HG02571 (cell line): ENCODE measurements at regions not wholly inside any gene's neighbourhood (a gene's known extent, or its start where the extent isn't known, plus 50 kb on each side); places are given as distances from the start of the nearest gene placed in this dataset.
"Not testable (repeated sequence)": the region's sequence is repeated elsewhere in the genome, so short reads cannot be mapped to it uniquely, and the experiment has no call there.

ENCODE experiments used
- ATAC-seq: cut with Tn5 transposase; IDR thresholded peaks from one replicate; pipeline ENCODE4 v1.9.1; 2021; ENCODE audit warnings: mild to moderate bottlenecking, moderate library complexity; ENCODE audit not compliant: unreplicated experiment

DNA sequence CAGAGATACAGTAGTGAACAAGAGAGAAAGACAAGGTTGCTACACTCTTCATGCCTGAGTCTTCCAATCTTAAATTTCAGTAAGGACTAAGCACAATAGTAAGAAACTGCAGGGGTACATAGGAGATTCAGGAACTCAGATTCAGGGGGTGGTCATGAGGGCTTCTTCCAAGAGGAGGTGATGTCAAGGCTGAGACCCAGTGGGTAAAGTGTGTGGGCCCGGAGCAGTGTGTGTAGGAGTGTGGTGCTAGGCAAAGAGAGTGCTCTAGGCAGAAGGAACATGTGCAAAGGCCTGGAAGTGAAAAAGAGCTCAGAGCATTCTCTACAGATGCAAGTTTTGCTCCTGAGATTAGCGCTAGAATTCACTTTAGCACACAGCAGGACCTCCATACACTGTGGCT, 102.9 kb upstream of the SPATA12 start:
- no peak for ATAC-seq

DNA sequence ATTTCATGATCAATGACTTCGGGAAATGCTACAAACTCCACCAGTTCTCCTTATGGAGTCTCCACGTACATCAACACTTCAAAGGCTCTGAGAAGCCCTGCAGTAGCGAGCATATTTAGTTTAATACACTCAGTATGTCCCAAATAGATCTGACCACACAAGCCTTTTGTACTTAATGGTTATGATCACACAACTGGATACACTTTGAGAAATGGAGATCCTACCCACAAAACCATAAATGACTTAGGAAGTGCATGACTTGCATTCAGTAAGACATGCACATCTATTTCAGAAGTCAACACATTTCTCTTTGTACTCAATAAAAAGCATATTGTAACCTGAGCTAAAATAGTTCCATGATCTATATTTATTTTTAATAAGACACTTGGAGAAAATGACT, 103.6 kb upstream of the SPATA12 start:
- ATAC-seq = no peak

DNA sequence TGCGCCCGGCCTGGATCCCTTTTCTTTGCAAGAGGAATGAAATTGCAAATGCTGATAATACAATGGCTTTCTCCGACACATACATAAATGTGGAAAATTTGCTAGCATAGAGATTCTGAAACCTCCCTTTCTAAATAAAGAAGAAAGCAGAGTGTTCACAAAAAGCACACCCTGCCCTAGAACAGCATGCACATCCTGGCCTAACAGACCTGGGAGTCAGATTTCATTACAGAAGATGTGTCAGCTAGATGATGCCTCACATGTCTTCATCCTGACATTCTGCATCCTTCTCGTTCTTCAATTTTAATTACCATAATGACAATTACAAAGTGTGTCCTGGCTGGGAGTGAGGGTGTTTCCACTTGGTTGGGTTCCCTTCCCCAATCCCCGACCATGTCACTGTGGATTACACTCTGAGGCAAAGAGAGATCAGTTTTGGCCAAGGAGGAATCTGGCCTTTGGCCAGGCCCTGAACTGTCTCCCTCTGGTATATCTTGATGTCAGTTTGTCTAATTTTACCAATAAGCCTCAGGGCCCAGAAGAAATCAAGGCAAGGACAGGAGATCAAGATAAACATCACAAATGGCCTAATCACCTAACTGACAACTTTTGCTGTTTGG, 104.9 kb upstream of the SPATA12 start:
- no peak for ATAC-seq

DNA sequence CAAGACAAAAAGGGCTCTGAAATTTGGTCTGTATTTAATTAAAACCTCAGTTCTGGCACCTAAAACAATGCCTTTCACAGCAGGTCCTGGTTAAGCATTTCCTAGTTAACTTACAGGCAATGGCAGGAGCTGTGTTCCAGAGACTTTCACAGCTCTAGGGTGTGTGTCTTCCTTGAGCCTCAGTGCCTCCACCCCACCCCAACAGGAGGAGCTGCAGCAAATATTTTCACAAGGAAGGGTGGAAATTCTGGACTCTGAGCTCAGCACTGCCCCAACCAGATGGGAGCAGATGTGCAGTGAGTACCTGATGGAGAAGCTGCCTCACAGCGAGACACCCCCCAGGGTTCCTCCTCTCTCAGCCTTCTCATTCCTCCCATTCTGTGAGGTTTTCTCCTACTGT, 106.3 kb upstream of the SPATA12 start:
- ATAC-seq = no peak

DNA sequence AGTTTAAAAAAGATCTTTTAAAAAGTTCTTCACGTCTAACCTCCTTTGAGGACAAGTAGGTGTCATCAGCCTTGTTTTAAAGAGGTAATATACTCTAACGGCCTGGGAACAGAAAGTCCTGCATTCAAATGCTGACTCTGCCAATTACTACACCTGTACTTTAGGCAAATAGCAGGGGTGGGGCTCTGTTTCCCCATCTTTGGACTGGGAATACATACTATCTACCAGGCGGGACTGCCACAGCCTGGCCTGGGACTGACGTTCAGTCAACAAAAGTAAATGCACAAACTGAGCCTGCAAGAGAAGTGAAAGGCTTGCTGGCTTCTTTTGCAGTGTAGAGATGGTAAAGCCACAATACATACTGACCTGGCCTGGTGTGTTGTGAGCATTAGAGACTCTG, 107.6 kb upstream of the SPATA12 start:
- no peak for ATAC-seq

DNA sequence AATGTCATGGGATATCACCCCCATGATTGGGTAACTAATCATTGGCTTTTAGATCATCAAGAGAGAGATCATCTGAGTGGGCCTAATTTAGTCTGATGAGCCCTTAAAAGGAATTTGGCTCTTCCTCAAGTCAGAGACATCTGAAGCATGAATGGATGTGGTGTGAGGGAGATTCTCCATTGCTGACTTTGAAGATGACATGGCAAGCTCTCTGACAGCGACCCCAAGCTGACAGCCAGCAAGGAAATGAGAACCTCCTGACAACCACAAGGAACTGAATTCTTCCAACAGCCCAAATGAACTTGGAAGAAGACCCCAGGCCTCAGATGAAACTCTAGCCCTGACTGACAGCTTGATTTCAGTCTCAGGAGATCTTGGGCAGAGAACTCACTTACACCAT, 108.4 kb upstream of the SPATA12 start:
- no peak for ATAC-seq

DNA sequence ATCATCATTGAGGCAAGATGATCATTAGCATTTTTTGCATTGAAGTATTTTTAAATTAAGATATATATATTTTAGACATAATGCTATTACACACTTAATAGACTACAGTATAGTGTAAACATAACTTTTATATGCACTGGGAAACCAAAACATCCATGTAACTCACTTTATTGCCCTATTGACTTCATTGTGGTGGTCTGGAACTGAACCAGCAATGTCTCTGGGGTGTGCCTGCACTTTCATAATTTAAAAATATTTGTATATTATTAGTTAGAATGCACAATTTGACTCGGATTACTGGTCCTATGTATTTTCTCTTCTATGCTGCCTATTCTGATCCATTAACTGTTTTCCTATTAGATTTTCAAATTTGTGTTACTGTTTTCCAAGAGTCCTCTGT, 109.1 kb upstream of the SPATA12 start:
- ATAC-seq = no peak

DNA sequence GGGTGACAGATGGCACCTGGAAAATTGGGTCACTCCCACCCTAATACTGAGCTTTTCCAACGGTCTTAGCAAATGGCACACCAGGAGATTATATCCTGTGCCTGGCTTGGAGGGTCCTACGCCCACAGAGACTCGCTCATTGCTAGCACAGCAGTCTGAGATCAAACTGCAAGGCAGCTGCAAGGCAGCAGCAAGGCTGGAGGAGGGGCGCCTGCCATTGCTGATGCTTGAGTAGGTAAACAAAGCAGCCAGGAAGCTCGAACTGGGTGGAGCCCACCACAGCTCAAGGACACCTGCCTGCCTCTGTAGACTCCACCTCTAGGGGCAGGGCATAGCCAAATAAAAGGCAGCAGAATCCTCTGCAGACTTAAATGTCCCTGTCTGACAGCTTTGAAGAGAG, 115.1 kb upstream of the SPATA12 start:
- ATAC-seq = not testable (repeated sequence)

DNA sequence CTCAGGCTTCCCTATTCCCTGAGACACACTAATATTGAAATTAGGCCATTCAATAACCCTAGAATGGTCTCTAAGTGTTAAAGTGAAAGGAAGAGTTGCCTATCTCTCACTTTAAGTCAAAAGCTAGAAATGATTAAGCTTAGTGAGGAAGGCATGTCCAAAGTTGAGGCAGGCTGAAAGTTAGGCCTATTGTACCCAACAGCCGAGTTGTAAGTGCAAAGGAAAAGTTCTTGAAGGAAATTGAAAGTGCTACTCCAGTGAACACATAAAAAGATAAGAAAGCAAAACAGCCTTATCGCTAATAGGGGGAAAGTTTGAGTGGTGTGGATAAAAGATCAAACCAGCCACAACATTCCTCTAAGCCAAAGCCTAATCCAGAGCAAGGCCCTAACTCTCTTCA, 117.9 kb upstream of the SPATA12 start:
- no peak for ATAC-seq

DNA sequence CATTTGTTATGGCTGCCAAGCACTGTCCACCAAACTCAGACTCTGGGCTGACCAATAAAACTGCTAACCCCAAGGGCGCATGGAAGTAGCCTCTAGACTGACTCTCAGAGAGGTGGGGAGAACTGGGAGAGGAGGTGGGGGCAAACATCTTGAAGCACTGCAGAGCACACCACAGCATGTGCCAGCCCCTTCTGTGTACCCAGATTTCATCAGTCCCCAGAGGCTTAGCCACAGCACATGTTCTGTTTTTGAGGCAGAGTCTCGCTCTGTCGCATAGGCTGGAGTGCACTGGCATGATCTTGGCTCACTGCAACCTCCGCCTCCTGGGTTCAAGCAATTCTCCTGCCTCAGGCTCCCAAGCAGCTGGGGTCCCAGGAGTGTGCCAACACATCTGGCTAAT, 119.5 kb upstream of the SPATA12 start:
- no peak for ATAC-seq

DNA sequence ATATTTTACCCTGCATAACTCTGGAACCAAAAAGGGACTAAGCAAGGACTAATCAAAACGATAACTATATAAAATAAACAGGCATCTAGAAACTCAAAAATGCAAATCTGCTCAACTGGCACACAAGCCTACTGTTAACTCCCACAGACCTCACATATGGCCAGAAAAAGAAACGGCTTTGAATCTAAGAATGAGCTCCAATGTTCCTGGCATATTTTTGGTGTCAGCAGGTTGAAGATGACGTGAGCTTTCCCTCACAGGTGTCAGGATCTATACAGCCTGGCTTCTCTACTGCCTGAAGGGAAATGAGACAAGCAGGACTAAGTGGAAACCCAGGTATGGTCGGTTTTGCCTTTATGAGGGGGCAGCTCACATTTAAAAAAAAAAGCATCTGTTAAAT, 120.1 kb upstream of the SPATA12 start:
- ATAC-seq = no peak

DNA sequence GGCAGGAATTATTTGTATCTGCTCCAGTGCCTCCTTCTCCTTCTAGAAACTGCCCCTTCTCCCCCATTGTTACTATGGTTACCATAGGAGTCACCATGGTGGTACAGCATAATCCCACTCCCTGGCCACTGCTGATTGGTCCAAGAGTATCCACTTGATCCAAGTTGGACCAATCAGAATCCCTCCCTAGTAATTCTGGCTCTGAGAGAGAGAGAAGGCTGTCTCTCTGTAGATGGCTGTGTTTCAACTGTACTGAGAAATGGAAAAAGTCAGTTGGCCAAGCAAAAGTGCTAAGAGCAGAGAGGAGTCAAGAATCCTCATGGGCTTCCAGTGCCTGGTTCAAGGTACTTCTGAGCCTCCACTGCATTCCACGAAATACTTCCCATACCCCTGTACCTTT, 120.6 kb upstream of the SPATA12 start:
- no peak for ATAC-seq

DNA sequence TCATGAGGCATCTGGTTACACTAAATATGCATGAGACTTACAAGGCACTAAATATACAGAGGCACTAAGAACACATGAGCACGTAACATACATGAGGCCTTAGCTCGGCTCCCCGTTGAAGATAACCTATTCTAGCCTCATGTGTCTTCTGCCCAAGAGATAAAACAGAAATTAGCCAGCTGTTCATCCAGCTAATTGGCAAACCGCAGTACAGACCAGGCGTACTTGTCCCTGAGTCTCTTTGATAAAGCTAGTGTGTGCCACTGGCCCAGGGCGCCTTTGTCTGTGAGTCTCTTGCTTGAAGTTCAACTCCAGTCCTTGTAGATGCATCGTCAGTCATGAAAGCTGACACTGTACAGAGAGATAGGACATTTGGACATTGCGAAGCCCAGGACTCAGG, 121.9 kb upstream of the SPATA12 start:
- no peak for ATAC-seq

DNA sequence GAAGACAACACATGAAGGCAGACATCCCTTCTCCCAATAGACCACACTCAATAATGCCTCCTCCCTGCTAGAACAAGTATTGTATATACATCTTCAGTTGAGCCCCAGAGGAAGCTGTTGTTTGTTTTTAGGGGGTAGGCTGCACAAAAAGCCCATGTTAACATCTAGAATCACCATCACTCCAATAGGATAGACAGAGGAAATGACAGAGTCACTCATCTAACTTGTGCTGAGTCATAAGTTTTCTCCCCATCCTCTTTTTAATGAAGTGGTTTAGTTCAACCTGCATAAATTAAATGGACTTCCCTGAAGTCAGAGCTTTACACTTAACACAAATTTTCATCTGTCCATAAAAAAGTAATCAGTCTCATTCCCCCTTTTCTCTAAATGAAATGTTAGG, 122.9 kb upstream of the SPATA12 start:
- ATAC-seq = no peak

DNA sequence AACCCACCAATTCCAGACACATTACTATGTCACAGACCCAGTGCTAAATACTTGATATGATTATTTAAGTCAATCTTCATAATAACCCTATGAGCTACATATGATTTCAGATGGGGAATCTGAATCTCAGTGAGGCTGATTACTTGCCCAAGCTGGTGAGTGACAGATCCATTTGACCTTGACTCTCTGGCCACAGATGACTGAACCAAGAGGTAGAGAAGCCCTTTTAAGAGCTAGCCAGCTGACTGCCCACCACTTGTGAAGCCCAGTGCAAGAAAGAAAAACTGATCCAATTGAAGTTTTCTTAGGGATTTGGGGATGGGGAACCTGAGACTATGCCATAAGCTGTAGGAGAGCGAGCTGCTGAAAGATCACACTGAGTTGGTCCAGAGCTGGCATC, 124.7 kb upstream of the SPATA12 start:
- ATAC-seq = no peak

DNA sequence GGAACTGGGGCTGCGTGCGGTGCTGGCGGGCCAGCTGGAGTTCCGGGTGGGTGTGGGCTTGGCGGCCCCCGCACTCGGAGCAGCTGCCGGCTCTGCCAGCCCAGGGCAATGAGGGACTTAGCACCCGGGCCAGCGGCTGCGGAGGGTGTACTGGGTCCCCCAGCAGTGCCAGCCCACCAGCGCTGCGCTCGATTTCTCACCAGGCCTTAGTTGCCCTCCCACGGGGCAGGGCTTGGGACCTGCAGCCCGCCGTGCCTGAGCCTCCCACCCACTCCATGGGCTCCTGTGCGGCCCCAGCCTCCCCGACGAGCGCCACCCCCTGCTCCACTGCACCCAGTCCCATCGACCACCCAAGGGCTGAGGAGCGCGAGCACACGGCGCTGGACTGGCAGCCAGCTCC, 126.0 kb upstream of the SPATA12 start:
- ATAC-seq = not testable (repeated sequence)

DNA sequence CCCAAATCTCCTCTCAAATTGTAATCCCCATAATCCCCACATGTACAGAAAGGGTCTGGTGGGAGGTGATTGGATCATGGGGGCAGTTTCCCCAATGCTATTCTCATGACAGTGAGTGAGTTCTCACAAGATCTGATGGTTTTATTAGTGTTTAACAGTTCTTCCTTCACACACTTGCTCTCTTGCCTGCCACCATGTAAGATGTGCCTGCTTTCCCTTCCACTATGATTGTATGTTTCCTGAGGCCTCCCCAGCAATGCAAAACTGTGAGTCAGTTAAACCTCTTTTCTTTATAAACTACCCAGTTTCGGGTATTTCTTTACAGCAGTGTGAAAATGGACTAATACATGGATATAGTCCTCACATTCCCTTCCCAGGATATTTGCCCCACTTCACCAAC, 126.7 kb upstream of the SPATA12 start:
- ATAC-seq = no peak

DNA sequence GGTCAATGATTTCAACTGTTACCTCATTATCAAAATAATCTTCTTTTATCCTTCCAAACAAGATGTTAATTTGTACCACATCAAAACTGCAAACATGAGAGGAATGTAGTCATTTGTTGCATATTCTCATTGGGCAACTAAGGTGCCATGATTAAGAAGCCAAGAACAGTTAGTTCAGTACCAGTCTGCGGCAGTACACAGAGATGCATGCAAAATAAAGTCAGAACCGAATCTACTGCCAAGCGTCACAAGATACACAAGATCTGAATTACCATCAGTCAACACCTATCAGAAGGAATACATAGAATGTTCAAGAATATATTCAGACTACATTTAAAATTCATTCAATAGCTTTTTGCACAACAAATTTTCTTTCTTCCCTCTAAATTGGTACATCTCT, 127.6 kb upstream of the SPATA12 start:
- no peak for ATAC-seq

DNA sequence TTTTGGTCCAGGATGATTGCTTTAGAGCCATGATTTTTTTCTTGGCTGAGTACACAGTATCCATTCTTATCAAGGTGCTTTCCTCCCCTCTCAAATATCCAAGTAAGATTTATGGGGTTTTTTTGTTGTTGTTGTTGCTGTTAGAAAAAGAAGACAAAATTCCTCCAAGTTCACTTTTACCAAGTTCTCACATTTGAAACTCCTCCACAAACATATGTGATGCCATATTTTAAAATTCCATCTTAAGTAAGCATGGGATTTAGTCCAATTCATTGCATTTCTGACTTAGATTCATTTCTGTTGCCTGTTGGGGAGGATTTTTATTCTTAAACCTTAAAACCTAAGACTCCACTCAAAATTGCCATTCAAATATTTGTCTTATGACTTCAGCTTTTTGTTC, 128.6 kb upstream of the SPATA12 start:
- ATAC-seq = no peak

DNA sequence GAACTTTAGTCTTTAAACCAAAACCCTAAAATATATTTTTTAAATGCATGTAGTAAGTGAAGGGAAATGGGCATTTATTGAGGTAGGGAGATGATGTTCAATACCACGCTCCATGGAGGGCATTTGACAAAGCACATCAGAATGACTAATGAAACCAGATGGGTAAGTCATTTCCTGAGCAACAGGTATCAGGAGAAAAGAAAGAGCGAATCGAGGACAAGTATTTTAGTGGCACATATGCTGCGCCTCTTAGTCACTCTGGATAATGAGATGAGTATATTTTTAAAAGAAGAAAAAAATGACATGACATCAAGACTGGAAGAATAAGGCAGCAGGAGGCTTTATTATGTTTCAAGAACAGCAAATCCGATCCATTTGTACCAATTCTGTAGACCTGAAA, 129.0 kb upstream of the ARHGEF3 start:
- ATAC-seq = no peak

DNA sequence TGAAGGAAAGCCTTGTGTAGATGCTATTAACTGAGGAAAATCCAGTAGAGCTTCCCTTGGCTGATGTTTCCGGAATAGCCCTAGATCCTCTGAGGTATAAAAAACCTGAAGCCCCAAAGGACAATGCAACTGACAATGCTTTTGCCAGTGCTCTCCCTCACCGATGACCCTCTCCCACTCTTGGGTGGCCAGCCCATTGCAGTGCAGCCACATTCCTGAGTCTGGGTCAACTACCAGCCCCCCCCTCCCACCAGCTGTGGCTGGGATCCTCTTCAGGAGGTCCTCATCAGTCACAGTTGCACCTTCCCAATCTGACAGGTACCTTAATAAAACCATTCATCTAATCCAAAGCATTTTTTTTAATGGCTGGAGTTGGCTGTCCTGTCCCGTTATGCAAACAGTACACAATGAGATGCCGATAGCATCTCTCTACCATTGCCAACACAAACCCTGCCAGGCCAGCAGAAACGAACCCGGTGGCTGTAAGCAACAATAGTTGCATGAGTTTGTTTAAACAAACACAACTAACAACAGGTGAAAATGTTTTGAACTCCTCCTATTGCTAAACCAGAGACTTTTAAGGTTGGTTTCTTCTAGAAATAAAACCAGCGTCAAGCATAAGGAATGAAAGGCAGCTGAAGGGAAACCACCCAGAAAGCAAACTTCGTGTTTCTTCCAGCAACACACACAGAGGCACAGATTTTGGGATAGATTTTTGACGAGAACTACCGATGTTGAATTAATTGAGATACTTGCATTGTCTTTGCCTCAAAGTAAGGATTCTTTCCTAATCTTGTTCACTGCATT, 128.3 kb upstream of the ARHGEF3 start:
- no peak for ATAC-seq

DNA sequence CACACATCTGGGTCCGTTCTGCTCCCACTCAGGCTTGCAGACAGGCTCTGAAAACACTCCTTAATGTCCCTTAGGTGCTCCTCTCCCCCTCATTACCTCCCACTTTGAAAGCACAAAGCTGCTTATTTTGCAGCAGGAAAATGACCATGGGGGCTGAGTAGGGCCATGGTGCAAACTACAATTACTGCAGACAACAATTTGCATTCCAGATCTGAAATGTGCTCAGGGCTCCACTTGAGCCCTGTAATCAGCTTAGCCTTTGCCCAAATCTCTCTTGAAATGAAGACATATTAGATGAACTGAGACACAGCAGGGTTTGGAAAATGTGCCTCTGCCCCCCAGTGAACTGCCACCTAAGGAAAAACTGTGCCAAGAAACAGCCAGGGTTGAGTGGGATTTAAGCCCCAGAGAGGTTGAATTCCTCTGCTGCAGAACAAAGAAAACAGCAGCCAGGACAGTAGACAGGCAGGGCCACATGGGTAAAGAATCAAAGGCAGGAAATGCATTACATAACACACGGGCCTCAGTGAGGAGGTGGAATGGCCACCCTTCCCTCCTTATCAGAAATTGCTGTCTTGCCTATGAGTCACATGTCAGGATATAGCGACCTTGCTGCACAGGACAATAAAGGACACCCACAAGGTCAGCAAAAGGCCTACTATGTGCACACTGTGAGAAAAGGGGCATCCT, 126.8 kb upstream of the ARHGEF3 start:
- ATAC-seq = no peak
